Astrocyte (in vitro differentiated cells and primary cell): ENCODE measurements at regions not wholly inside any gene's neighbourhood (a gene's known extent, or its start where the extent isn't known, plus 50 kb on each side); places are given as distances from the start of the nearest gene placed in this dataset.

ENCODE experiments used
- DNase-seq: peaks from one replicate; pipeline ENCODE4 v3.0.0-alpha.2; 2010; ENCODE audit warnings: low read depth
- FAIRE-seq: peaks from 2 replicates; lab custom pipeline; 2011; peaks lifted over from hg19 to GRCh38; lab: Jason Lieb, UNC
- H2AFZ ChIP-seq: 2 replicates; pipeline ENCODE4 v1.6.0; 2012; ENCODE audit warnings: low read depth, low read length, inconsistent platforms
- H3K27ac ChIP-seq: 2 replicates; pipeline ENCODE4 v1.5.1; 2011; ENCODE audit warnings: low read depth, low read length, inconsistent platforms
- H3K27me3 ChIP-seq: 2 replicates; pipeline ENCODE4 v1.6.0; 2011; ENCODE audit warnings: low read length, inconsistent platforms; ENCODE audit not compliant: insufficient read depth
- H3K36me3 ChIP-seq: 2 replicates; pipeline ENCODE4 v1.5.1; 2011; ENCODE audit warnings: low read length, inconsistent platforms; ENCODE audit not compliant: insufficient read depth
- H3K4me1 ChIP-seq: 2 replicates; pipeline ENCODE4 v1.5.1; 2011; ENCODE audit warnings: low read length, inconsistent platforms; ENCODE audit not compliant: insufficient read depth
- H3K4me2 ChIP-seq: 2 replicates; pipeline ENCODE4 v1.6.0; 2012; ENCODE audit warnings: low read length, inconsistent platforms
- H3K4me3 ChIP-seq: 2 replicates; pipeline ENCODE4 v1.5.1; 2011; ENCODE audit warnings: low read depth, mild to moderate bottlenecking, low read length, inconsistent platforms; ENCODE audit not compliant: insufficient read depth
- H3K79me2 ChIP-seq: 2 replicates; pipeline ENCODE4 v1.6.0; 2012; ENCODE audit warnings: mild to moderate bottlenecking, low read length, inconsistent platforms; ENCODE audit not compliant: insufficient read depth
- H3K9ac ChIP-seq: 2 replicates; pipeline ENCODE4 v1.6.0; 2012; ENCODE audit warnings: mild to moderate bottlenecking, low read length, inconsistent platforms
- H3K9me3 ChIP-seq: 2 replicates; pipeline ENCODE4 v1.5.1; 2012; ENCODE audit warnings: low read depth, mild to moderate bottlenecking, low read length, inconsistent platforms; ENCODE audit not compliant: insufficient read depth
- H4K20me1 ChIP-seq: 2 replicates; pipeline ENCODE4 v1.6.0; 2012; ENCODE audit warnings: low read length, inconsistent platforms; ENCODE audit not compliant: insufficient read depth
- H3K27ac Mint-ChIP-seq: one replicate; pipeline ENCODE4 v1.8.0; 2021; ENCODE audit warnings: mild to moderate bottlenecking, mixed read lengths; ENCODE audit not compliant: unreplicated experiment
- H3K27me3 Mint-ChIP-seq: one replicate; pipeline ENCODE4 v1.8.0; 2021; ENCODE audit warnings: low read depth, mixed read lengths; ENCODE audit not compliant: unreplicated experiment
- H3K36me3 Mint-ChIP-seq: one replicate; pipeline ENCODE4 v1.8.0; 2021; ENCODE audit warnings: low read depth, mixed read lengths; ENCODE audit not compliant: unreplicated experiment
- H3K4me1 Mint-ChIP-seq: one replicate; pipeline ENCODE4 v1.8.0; 2021; ENCODE audit warnings: low read depth, mixed read lengths; ENCODE audit not compliant: unreplicated experiment
- H3K4me3 Mint-ChIP-seq: one replicate; pipeline ENCODE4 v1.8.0; 2021; ENCODE audit warnings: mild to moderate bottlenecking, moderate library complexity, mixed read lengths; ENCODE audit not compliant: unreplicated experiment
- H3K9me3 Mint-ChIP-seq: one replicate; pipeline ENCODE4 v1.8.0; 2021; ENCODE audit warnings: mild to moderate bottlenecking, mixed read lengths; ENCODE audit not compliant: unreplicated experiment
- EZH2 ChIP-seq: IDR thresholded peaks from 2 replicates; pipeline ENCODE4 v1.6.1; 2012; ENCODE audit warnings: mild to moderate bottlenecking, low read length, inconsistent platforms; ENCODE audit not compliant: insufficient read depth
- TF ChIP-seq, protein P1 (sequence below): IDR thresholded peaks from 2 replicates; pipeline ENCODE4 v1.5.1; 2011; ENCODE audit warnings: low read depth, mild to moderate bottlenecking, inconsistent platforms, low read length, moderate library complexity; ENCODE audit not compliant: insufficient read depth

DNA sequence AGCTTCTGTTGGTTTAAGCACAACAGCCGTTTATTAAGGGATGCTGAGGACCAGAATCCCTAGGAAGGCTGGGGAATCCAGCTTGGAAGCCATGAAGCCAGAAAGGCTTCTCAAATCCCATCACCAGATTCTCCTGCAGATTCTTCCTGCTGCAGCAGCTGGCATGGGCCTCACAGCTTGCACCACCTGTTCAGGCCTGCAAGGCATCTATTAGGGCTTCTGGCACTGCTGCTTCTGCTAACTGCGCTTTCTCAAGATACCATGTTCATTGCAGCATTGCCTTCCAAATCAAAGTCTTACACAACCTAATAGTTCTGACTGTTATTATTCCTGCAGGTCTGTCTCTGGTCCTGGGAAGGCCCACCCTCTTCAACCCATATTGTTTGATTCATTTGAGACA is 51.2 kb upstream of the ZNF366 start:
- no peak overlapping the region for H3K27ac Mint-ChIP-seq
- no peak overlapping the region for H3K9ac ChIP-seq
- no peak for DNase-seq
- peaks cover 12% of the 10 kb centered on the region for H3K4me1 Mint-ChIP-seq
- H3K36me3 ChIP-seq: no peaks in the 10 kb centered on the region
- H3K79me2 ChIP-seq: no peaks in the 10 kb centered on the region
- no peaks in the 10 kb centered on the region for H3K27me3 ChIP-seq
- no peaks in the 10 kb centered on the region for H3K9me3 Mint-ChIP-seq
- H3K36me3 Mint-ChIP-seq: no peaks in the 10 kb centered on the region
- H3K27ac ChIP-seq: no peak overlapping the region
- TF ChIP-seq EZH2: no peak
- no peaks in the 10 kb centered on the region for H3K9me3 ChIP-seq
- no peaks in the 10 kb centered on the region for H3K27me3 Mint-ChIP-seq
- peaks cover 16% of the 10 kb centered on the region for H3K4me1 ChIP-seq
- H2AFZ ChIP-seq: no peak overlapping the region
- FAIRE-seq: no peak
- H3K4me3 ChIP-seq: no peak overlapping the region
- no peak overlapping the region for H3K4me2 ChIP-seq
- H4K20me1 ChIP-seq: no peaks in the 10 kb centered on the region
- no peak overlapping the region for H3K4me3 Mint-ChIP-seq

DNA sequence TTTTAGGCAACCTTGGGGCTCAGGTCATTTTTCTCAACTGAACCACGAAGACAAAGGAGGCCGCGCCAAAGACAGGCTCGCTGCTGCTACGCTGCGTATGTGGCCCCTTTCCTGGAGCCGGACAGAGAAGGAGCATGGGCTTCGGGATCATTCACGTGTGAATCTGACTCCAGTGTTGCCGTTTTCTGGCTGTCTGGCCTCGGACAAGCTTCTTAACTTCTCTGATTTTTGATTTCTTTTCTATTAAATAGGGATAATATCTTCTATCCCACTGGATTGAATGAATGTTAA is 50.8 kb upstream of the ZNF366 start:
- no peak for FAIRE-seq
- Mint-ChIP-seq H3K27me3 (no peaks in the 10 kb centered on the region), H3K36me3 (no peaks in the 10 kb centered on the region), H3K27ac (no peak overlapping the region), H3K4me1 (peaks cover 12% of the 10 kb centered on the region), H3K9me3 (no peaks in the 10 kb centered on the region), H3K4me3 (no peak overlapping the region)
- DNase-seq: no peak
- Histone ChIP-seq H3K79me2 (no peaks in the 10 kb centered on the region), H3K27ac (no peak overlapping the region), H3K27me3 (no peaks in the 10 kb centered on the region), H2AFZ (no peak overlapping the region), H3K4me1 (peaks cover 16% of the 10 kb centered on the region), H3K36me3 (no peaks in the 10 kb centered on the region), H3K4me2 (no peak overlapping the region), H3K9me3 (no peaks in the 10 kb centered on the region), H3K4me3 (no peak overlapping the region), H3K9ac (no peak overlapping the region), H4K20me1 (no peaks in the 10 kb centered on the region)
- no peak for TF ChIP-seq EZH2
- TF ChIP-seq, protein P1, sequence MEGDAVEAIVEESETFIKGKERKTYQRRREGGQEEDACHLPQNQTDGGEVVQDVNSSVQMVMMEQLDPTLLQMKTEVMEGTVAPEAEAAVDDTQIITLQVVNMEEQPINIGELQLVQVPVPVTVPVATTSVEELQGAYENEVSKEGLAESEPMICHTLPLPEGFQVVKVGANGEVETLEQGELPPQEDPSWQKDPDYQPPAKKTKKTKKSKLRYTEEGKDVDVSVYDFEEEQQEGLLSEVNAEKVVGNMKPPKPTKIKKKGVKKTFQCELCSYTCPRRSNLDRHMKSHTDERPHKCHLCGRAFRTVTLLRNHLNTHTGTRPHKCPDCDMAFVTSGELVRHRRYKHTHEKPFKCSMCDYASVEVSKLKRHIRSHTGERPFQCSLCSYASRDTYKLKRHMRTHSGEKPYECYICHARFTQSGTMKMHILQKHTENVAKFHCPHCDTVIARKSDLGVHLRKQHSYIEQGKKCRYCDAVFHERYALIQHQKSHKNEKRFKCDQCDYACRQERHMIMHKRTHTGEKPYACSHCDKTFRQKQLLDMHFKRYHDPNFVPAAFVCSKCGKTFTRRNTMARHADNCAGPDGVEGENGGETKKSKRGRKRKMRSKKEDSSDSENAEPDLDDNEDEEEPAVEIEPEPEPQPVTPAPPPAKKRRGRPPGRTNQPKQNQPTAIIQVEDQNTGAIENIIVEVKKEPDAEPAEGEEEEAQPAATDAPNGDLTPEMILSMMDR: no peak

DNA sequence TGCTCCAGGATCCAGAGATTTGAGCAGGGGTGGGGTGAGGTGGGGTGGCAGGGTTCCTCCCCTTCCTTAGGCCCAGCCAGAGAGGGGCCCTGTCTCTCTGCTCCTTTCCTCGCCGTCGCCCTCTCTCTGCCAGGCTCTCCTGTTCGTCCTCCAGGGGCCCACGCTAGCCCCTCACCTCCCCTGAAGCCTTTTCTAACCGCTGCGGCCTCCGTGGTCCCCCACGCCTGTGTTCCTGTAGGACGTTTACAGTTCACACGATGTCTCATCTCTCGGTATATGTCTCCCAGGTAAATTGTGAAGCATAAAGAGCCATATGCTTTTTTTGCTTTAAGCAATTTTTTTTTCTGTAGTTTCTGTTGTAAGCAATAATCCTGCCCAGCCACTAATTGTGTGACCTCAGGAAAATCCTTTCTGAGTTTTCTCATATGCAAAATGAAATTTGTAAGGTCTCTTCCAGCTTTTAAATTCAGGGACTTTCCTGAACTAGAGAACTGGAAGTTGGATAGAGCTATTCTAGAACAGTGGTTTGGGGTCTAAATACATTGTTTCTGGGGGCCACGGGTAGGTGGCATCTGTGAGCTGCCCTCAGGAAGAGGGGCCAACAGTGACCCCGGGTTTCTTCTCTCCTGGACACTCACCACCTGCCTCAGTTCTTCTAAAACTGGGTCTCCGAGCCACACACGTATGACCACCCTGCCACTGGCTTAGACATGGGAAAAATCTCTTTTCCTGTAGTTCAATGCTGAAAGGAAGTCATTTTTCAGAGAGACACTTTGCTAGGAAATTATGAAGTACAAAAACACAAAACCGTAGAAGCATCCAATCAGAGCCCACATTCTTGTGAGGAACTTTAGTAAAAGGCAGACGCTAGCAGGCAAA is 50.2 kb upstream of the ZNF366 start:
- H3K36me3 Mint-ChIP-seq: no peaks in the 10 kb centered on the region
- peak overlapping the region; percentile 40 for H3K4me3 ChIP-seq
- no peaks in the 10 kb centered on the region for H3K9me3 ChIP-seq
- H3K79me2 ChIP-seq: no peaks in the 10 kb centered on the region
- peaks cover 18% of the 10 kb centered on the region for H3K4me1 ChIP-seq
- H3K27me3 Mint-ChIP-seq: no peaks in the 10 kb centered on the region
- H2AFZ ChIP-seq: peak overlapping the region; percentile 95
- H4K20me1 ChIP-seq: no peaks in the 10 kb centered on the region
- H3K27me3 ChIP-seq: no peaks in the 10 kb centered on the region
- no peaks in the 10 kb centered on the region for H3K36me3 ChIP-seq
- H3K9ac ChIP-seq: peak overlapping the region; percentile 79
- H3K9me3 Mint-ChIP-seq: no peaks in the 10 kb centered on the region
- peak overlapping the region; percentile 86 for H3K27ac Mint-ChIP-seq
- H3K27ac ChIP-seq: no peak overlapping the region
- FAIRE-seq (no peak), DNase-seq (no peak)
- TF ChIP-seq EZH2: no peak
- TF ChIP-seq, protein P1: no peak
- H3K4me3 Mint-ChIP-seq: peak overlapping the region; percentile 61
- H3K4me2 ChIP-seq: peak overlapping the region; percentile 85
- peaks cover 15% of the 10 kb centered on the region for H3K4me1 Mint-ChIP-seq
